ENCODE measurements at regions not wholly inside any gene's neighbourhood (a gene's known extent, or its start where the extent isn't known, plus 50 kb on each side); places are given as distances from the start of the nearest gene placed in this dataset.

DNA sequence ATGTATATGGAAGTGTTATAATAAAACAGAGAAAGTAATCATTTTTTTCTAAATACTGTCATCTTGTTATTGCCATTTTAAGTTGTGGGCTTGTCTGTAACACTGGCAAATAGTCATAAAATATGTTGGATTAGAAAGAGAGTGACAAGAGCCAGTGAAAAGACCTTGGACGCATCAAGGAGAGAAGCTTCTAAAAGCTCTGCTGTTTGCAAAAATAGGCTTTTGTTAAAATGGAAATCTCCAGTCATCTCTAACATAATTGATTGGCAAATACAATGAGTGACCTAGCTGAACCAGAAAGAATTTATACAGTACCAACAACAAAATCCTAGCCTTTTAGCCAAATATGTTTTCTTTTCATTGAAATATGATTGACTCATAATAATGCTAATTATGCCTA, 245.8 kb upstream of the RMST start:
- Histone ChIP-seq H3K27me3 (ENCODE audit: insufficient read depth, low read depth, low read length) (no peaks in the 10 kb centered on the region), H4K20me1 (ENCODE audit: insufficient read depth) (no peaks in the 10 kb centered on the region), H3K9me2 (ENCODE audit: insufficient read depth, low read length) (no peaks in the 10 kb centered on the region), H3K9me3 (ENCODE audit: low read length) (no peaks in the 10 kb centered on the region), H3K9ac (ENCODE audit: low read length) (no peak overlapping the region), H2AFZ (ENCODE audit: low read depth, low read length) (no peak overlapping the region), H3K4me3 (ENCODE audit: low read length) (no peak overlapping the region), H3K36me3 (ENCODE audit: insufficient read depth, low read length) (no peaks in the 10 kb centered on the region), H3K4me2 (ENCODE audit: low read length) (peak overlapping the region; percentile 6), H3K79me2 (replicated peaks; ENCODE audit: insufficient read depth, low read length) (no peaks in the 10 kb centered on the region), H3K27ac (ENCODE audit: low read length) (no peak overlapping the region), H3F3A (ENCODE audit: insufficient read depth, low read length, poor library complexity, severe bottlenecking) (peaks cover 8% of the 10 kb centered on the region)
- TF ChIP-seq POLR2AphosphoS5 (IDR thresholded peaks at IDR 0.05), result no peak
- TF ChIP-seq SMC3 (conservative IDR thresholded peaks at IDR 0.05; ENCODE audit: poor library complexity), result no peak
- TF ChIP-seq EZH2 (IDR thresholded peaks at IDR 0.05; ENCODE audit: borderline replicate concordance, insufficient read depth, low read length, poor library complexity, severe bottlenecking), result no peak
- no peak for TF ChIP-seq TAF1 (IDR thresholded peaks at IDR 0.05; ENCODE audit: low read depth)
- TF ChIP-seq, protein P1, sequence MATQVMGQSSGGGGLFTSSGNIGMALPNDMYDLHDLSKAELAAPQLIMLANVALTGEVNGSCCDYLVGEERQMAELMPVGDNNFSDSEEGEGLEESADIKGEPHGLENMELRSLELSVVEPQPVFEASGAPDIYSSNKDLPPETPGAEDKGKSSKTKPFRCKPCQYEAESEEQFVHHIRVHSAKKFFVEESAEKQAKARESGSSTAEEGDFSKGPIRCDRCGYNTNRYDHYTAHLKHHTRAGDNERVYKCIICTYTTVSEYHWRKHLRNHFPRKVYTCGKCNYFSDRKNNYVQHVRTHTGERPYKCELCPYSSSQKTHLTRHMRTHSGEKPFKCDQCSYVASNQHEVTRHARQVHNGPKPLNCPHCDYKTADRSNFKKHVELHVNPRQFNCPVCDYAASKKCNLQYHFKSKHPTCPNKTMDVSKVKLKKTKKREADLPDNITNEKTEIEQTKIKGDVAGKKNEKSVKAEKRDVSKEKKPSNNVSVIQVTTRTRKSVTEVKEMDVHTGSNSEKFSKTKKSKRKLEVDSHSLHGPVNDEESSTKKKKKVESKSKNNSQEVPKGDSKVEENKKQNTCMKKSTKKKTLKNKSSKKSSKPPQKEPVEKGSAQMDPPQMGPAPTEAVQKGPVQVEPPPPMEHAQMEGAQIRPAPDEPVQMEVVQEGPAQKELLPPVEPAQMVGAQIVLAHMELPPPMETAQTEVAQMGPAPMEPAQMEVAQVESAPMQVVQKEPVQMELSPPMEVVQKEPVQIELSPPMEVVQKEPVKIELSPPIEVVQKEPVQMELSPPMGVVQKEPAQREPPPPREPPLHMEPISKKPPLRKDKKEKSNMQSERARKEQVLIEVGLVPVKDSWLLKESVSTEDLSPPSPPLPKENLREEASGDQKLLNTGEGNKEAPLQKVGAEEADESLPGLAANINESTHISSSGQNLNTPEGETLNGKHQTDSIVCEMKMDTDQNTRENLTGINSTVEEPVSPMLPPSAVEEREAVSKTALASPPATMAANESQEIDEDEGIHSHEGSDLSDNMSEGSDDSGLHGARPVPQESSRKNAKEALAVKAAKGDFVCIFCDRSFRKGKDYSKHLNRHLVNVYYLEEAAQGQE (IDR thresholded peaks at IDR 0.05; ENCODE audit: borderline replicate concordance), result no peak
- TF ChIP-seq RAD21 (conservative IDR thresholded peaks at IDR 0.05), result no peak
- no peak for TF ChIP-seq MXI1 (conservative IDR thresholded peaks at IDR 0.05; ENCODE audit: poor library complexity, severe bottlenecking)
- no peak for TF ChIP-seq EP300 (conservative IDR thresholded peaks at IDR 0.05; ENCODE audit: poor library complexity, severe bottlenecking)
- TF ChIP-seq, protein P2, sequence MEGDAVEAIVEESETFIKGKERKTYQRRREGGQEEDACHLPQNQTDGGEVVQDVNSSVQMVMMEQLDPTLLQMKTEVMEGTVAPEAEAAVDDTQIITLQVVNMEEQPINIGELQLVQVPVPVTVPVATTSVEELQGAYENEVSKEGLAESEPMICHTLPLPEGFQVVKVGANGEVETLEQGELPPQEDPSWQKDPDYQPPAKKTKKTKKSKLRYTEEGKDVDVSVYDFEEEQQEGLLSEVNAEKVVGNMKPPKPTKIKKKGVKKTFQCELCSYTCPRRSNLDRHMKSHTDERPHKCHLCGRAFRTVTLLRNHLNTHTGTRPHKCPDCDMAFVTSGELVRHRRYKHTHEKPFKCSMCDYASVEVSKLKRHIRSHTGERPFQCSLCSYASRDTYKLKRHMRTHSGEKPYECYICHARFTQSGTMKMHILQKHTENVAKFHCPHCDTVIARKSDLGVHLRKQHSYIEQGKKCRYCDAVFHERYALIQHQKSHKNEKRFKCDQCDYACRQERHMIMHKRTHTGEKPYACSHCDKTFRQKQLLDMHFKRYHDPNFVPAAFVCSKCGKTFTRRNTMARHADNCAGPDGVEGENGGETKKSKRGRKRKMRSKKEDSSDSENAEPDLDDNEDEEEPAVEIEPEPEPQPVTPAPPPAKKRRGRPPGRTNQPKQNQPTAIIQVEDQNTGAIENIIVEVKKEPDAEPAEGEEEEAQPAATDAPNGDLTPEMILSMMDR (IDR thresholded peaks at IDR 0.05; ENCODE audit: poor library complexity, severe bottlenecking), result no peak

DNA sequence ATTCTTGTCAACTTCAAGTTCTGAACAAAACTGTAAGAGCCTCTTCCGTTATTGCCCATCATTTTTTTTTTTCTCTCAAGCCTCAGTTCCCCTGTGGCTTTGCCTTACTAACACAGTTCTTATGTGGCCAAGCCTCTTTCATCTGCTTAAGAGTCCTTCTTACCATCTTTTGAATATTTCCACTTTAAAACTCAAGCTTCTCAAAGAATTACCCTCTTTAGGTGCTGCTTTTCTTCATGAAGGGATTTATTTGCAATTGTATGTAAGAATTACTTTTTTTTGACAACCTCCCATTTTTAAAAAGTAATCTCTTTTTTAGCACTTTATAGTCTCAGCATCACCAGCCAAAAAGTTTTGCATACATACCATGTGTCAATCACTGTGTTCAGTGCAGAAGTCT, 240.2 kb upstream of the RMST start:
- H3K4me2 ChIP-seq (ENCODE audit: low read length), result no peak overlapping the region
- no peaks in the 10 kb centered on the region for H3K9me2 ChIP-seq (ENCODE audit: insufficient read depth, low read length)
- H3K9ac ChIP-seq (ENCODE audit: low read length), result no peak overlapping the region
- no peak overlapping the region for H3K4me3 ChIP-seq (ENCODE audit: low read length)
- H3K9me3 ChIP-seq (ENCODE audit: low read length), result no peaks in the 10 kb centered on the region
- H3K27me3 ChIP-seq (ENCODE audit: insufficient read depth, low read depth, low read length), result no peaks in the 10 kb centered on the region
- no peak for TF ChIP-seq RAD21 (conservative IDR thresholded peaks at IDR 0.05)
- TF ChIP-seq MXI1 (conservative IDR thresholded peaks at IDR 0.05; ENCODE audit: poor library complexity, severe bottlenecking), result no peak
- TF ChIP-seq, protein P1 (IDR thresholded peaks at IDR 0.05; ENCODE audit: borderline replicate concordance), result no peak
- no peak for TF ChIP-seq EP300 (conservative IDR thresholded peaks at IDR 0.05; ENCODE audit: poor library complexity, severe bottlenecking)
- TF ChIP-seq TAF1 (IDR thresholded peaks at IDR 0.05; ENCODE audit: low read depth), result no peak
- TF ChIP-seq SMC3 (conservative IDR thresholded peaks at IDR 0.05; ENCODE audit: poor library complexity), result no peak
- no peak for TF ChIP-seq POLR2AphosphoS5 (IDR thresholded peaks at IDR 0.05)
- TF ChIP-seq, protein P2 (IDR thresholded peaks at IDR 0.05; ENCODE audit: poor library complexity, severe bottlenecking), result no peak
- TF ChIP-seq EZH2 (IDR thresholded peaks at IDR 0.05; ENCODE audit: borderline replicate concordance, insufficient read depth, low read length, poor library complexity, severe bottlenecking), result no peak
- H2AFZ ChIP-seq (ENCODE audit: low read depth, low read length), result no peak overlapping the region
- H4K20me1 ChIP-seq (ENCODE audit: insufficient read depth), result no peaks in the 10 kb centered on the region
- H3K36me3 ChIP-seq (ENCODE audit: insufficient read depth, low read length), result no peaks in the 10 kb centered on the region
- H3K79me2 ChIP-seq (replicated peaks; ENCODE audit: insufficient read depth, low read length), result no peaks in the 10 kb centered on the region
- H3K27ac ChIP-seq (ENCODE audit: low read length), result no peak overlapping the region
- H3F3A ChIP-seq (ENCODE audit: insufficient read depth, low read length, poor library complexity, severe bottlenecking), result peaks cover 2% of the 10 kb centered on the region

Measured in neural cell (in vitro differentiated cells).